HL-60 (cell line): ENCODE measurements at regions not wholly inside any gene's neighbourhood (a gene's known extent, or its start where the extent isn't known, plus 50 kb on each side); places are given as distances from the start of the nearest gene placed in this dataset.

Experiments used
- DNase-seq, 2 experiments: peaks; one replicate each; pipeline ENCODE4 v3.0.0-alpha.2; 2010 to 2020; ENCODE audit warnings: low read depth in 1 of 2, low spot score in 1 of 2
- H3K27ac ChIP-seq: fragments of 250-450 bp; sonication (Bioruptor Pico); replicated peaks from 2 replicates; pipeline ENCODE4 v1.5.1; 2020; ENCODE audit warnings: mild to moderate bottlenecking, moderate library complexity
- H3K27me3 ChIP-seq: fragments of 250-450 bp; sonication (Bioruptor Pico); 2 replicates; pipeline ENCODE4 v1.5.1; 2021; ENCODE audit warnings: mild to moderate bottlenecking, moderate library complexity; ENCODE audit not compliant: insufficient read depth, poor library complexity, severe bottlenecking
- H3K4me3 ChIP-seq: replicated peaks from 2 replicates; pipeline ENCODE4 v1.5.1; 2011; ENCODE audit warnings: mild to moderate bottlenecking, control low read depth, low read length; ENCODE audit not compliant: insufficient read depth
- CTCF ChIP-seq: IDR thresholded peaks from one replicate; pipeline ENCODE4 v1.5.1; 2011; ENCODE audit warnings: low read length, control low read depth, inconsistent platforms; ENCODE audit not compliant: insufficient read depth
- GABPA ChIP-seq: IDR thresholded peaks from 2 replicates; pipeline ENCODE4 v1.6.1; 2012; ENCODE audit warnings: low read depth
- POLR2AphosphoS5 ChIP-seq: IDR thresholded peaks from 2 replicates; pipeline ENCODE4 v1.6.1; 2012; ENCODE audit warnings: low read depth
- SPI1 ChIP-seq: IDR thresholded peaks from 2 replicates; pipeline ENCODE4 v1.6.1; 2012; ENCODE audit warnings: low read depth, mild to moderate bottlenecking, borderline replicate concordance
- TF ChIP-seq, protein P1 (sequence below): IDR thresholded peaks from 2 replicates; pipeline ENCODE4 v1.6.1; 2012; ENCODE audit warnings: low read depth; ENCODE audit not compliant: insufficient replicate concordance

- DNase-seq = no peak
- H3K27me3 ChIP-seq = no peaks in the 10 kb centered on the region
- TF ChIP-seq POLR2AphosphoS5 = no peak
- no peak for TF ChIP-seq CTCF
- TF ChIP-seq GABPA = no peak
- TF ChIP-seq, protein P1, sequence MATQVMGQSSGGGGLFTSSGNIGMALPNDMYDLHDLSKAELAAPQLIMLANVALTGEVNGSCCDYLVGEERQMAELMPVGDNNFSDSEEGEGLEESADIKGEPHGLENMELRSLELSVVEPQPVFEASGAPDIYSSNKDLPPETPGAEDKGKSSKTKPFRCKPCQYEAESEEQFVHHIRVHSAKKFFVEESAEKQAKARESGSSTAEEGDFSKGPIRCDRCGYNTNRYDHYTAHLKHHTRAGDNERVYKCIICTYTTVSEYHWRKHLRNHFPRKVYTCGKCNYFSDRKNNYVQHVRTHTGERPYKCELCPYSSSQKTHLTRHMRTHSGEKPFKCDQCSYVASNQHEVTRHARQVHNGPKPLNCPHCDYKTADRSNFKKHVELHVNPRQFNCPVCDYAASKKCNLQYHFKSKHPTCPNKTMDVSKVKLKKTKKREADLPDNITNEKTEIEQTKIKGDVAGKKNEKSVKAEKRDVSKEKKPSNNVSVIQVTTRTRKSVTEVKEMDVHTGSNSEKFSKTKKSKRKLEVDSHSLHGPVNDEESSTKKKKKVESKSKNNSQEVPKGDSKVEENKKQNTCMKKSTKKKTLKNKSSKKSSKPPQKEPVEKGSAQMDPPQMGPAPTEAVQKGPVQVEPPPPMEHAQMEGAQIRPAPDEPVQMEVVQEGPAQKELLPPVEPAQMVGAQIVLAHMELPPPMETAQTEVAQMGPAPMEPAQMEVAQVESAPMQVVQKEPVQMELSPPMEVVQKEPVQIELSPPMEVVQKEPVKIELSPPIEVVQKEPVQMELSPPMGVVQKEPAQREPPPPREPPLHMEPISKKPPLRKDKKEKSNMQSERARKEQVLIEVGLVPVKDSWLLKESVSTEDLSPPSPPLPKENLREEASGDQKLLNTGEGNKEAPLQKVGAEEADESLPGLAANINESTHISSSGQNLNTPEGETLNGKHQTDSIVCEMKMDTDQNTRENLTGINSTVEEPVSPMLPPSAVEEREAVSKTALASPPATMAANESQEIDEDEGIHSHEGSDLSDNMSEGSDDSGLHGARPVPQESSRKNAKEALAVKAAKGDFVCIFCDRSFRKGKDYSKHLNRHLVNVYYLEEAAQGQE = no peak
- no peak overlapping the region for H3K27ac ChIP-seq
- H3K4me3 ChIP-seq = no peak overlapping the region
Observed at GRCh38 chr5:2366816-2367215, 384.7 kb downstream of the IRX2 start.

DNA sequence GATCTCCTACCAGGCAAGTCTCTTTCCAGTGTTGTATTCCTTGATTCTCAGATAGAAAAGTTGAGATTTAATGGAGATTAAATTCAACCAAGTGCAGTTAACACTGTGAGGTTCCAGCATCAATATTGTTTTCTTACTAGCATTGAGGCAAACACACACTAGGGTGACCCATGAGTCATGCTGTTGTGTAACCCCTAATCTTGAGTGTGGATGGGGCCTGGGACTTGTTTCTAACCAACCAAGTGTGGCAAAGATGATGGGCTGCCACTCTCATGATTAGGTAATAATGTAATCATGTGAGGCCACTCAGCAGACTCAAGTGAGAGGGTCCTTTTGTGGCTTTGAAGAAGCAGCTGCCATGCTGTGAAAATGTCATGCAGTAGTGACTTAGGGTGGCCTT, 394.2 kb downstream of the IRX2 start:
- Histone ChIP-seq H3K27me3 (no peaks in the 10 kb centered on the region), H3K4me3 (no peak overlapping the region), H3K27ac (no peak overlapping the region)
- no peak for DNase-seq
- no peak for TF ChIP-seq GABPA

DNA sequence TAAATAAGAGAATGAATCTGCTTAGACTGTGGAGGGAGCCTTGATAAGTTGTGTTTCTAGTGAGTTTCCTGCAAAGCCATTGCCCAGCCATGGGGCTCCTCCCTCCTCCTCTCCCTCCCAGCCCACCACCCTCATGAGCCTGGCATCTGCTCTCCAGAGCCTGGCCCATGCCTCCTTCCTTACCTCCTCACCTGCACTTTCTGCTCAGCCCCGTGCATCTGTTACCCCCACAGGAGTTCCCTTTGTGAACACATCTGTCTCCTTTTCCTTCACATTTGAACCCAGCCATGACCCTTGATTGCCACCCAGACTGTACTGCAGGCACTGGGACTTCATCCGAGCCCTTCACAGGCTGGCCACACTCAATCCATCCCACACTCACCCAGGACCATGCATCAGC, 395.6 kb downstream of the IRX2 start:
- TF ChIP-seq SPI1 = no peak
- no peaks in the 10 kb centered on the region for H3K27me3 ChIP-seq

DNA sequence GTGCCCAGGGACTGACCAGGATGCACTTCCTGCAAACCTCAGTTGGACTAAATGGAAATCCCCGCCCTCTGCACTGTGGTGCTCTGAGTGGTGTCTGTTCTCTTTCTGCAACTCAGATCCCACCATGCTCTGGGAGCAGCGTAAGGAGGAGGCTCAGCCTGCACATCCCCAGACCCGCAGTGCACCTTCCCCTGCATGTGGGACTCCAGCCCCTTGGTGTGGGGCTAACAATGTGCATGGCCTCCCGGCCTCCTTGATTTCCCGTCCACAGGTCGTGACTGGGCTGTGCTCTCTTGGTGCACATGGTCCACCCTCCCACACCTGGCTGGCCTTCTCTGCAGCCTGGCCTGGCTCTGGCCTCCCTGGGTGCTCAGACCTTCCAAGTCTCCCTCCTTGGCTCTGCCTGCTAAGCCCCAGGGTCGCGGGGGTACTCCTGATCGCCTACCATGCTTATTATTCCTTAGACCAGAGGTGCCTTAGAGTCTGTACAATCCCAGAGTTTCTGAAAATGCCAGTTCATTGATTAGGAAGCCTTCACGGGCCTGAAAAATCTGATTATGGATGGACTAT, 397.5 kb downstream of the IRX2 start:
- Histone ChIP-seq H3K4me3 (no peak overlapping the region), H3K27me3 (no peaks in the 10 kb centered on the region), H3K27ac (no peak overlapping the region)
- TF ChIP-seq SPI1 = no peak
- no peak for TF ChIP-seq CTCF
- no peak for TF ChIP-seq POLR2AphosphoS5
- TF ChIP-seq GABPA = no peak
- TF ChIP-seq, protein P1 = no peak
- no peak for DNase-seq

More for the DNA sequence above, 395.6 kb downstream of the IRX2 start:
- Histone ChIP-seq H3K4me3 (no peak overlapping the region), H3K27ac (no peak overlapping the region)
- no peak for DNase-seq

GRCh38 chr5:2353211-2353610, 398.3 kb downstream of the IRX2 start:
- no peak for DNase-seq
- no peak overlapping the region for H3K4me3 ChIP-seq
- H3K27me3 ChIP-seq = no peaks in the 10 kb centered on the region
- H3K27ac ChIP-seq = no peak overlapping the region
- TF ChIP-seq POLR2AphosphoS5 (no peak), SPI1 (no peak), GABPA (no peak), CTCF (no peak)
- TF ChIP-seq, protein P1 = no peak
